HCT116 (cell line): ENCODE measurements at regions not wholly inside any gene's neighbourhood (a gene's known extent, or its start where the extent isn't known, plus 50 kb on each side); places are given as distances from the start of the nearest gene placed in this dataset.
"Not testable (repeated sequence)": the region's sequence is repeated elsewhere in the genome, so short reads cannot be mapped to it uniquely, and the experiment has no call there.

Experiments used
- ATAC-seq: fragments of 200-7000 bp; cut with Tn5 transposase; 2 replicates; pipeline ENCODE4 v1.9.1; 2020; ENCODE audit warnings: mild to moderate bottlenecking, moderate library complexity
- BruUV-seq: library from RNA; stranded (reverse); fragments of 400-500 nt; replicated peaks from 2 replicates; lab custom pipeline; 2021; lab: Mats Ljungman, UMichigan
- CTCF ChIA-PET: fragments of 300-600 bp; sonication (Branson Sonifier 250); formaldehyde crosslinking; loops from one replicate; lab custom pipeline; 2021; ENCODE audit warnings: antibody characterized with exemption; lab: Charles Lee
- POLR2A ChIA-PET: fragments of 300-600, 350-600 bp; sonication (Branson Sonifier 250); formaldehyde crosslinking; loops from one replicate; lab custom pipeline; 2021; ENCODE audit warnings: antibody characterized with exemption; lab: Charles Lee
- RAD21 ChIA-PET, 2 experiments: fragments of 300-600 bp; sonication (Branson Sonifier 250); formaldehyde crosslinking; loops; one replicate each; lab custom pipeline; 2023; ENCODE audit warnings: low total read pairs in 2 of 2; ENCODE audit not compliant: uncharacterized antibody in 2 of 2, unreplicated experiment in 2 of 2, low non-redundant PET in 1 of 2; lab: Charles Lee
- DNase-seq: peaks from one replicate; pipeline ENCODE4 v3.0.0-alpha.2; 2010; ENCODE audit warnings: low read depth, low spot score
- H2AFZ ChIP-seq: fragments of 200-600 bp; shearing (Covaris generic), sonication (generic); 2 replicates; pipeline ENCODE4 v1.6.1; 2017; ENCODE audit warnings: low read depth, mixed run types, mixed read lengths, antibody characterized with exemption, low read length; ENCODE audit not compliant: poor library complexity, severe bottlenecking
- H3K27ac ChIP-seq: 2 replicates; pipeline ENCODE4 v1.5.1; 2012; ENCODE audit warnings: low read depth, low read length
- H3K27me3 ChIP-seq: fragments of 200-600 bp; sonication (generic); 2 replicates; pipeline ENCODE4 v1.6.1; 2016; ENCODE audit warnings: mixed run types, low read length, mixed read lengths; ENCODE audit not compliant: insufficient read depth
- H3K36me3 ChIP-seq, 2 experiments: fragments of 200-500 bp in 1 of 2; fragments of 200-600 bp in 1 of 2; sonication (Bioruptor generic) in 1 of 2; sonication (generic) in 1 of 2; 2 replicates each; pipeline versions ENCODE4 v1.5.1 to v1.6.1; 2014 to 2016; ENCODE audit warnings: low read length in 2 of 2, inconsistent platforms in 1 of 2, mixed read lengths in 1 of 2, mixed run types in 1 of 2; ENCODE audit not compliant: insufficient read depth in 2 of 2, control insufficient read depth in 1 of 2
- H3K4me1 ChIP-seq, 2 experiments: fragments of 200-600 bp in 1 of 2; sonication (generic) in 1 of 2; 2 replicates each; pipeline versions ENCODE4 v1.5.1 to v1.6.1; 2012 to 2017; ENCODE audit warnings: low read length in 2 of 2, inconsistent platforms in 1 of 2, mild to moderate bottlenecking in 1 of 2, mixed read lengths in 1 of 2, mixed run types in 1 of 2, moderate library complexity in 1 of 2; ENCODE audit not compliant: insufficient read depth in 2 of 2, control insufficient read depth in 1 of 2
- H3K4me2 ChIP-seq: fragments of 200-600 bp; sonication (generic); 2 replicates; pipeline ENCODE4 v1.6.1; 2017; ENCODE audit warnings: mixed run types, low read length, mixed read lengths
- H3K4me3 ChIP-seq, 2 experiments: fragments of 200-600 bp in 1 of 2; sonication (generic) in 1 of 2; replicated peaks in 1 of 2; 2 replicates each; pipeline ENCODE4 v1.5.1; 2011 to 2016; ENCODE audit warnings: low read length in 2 of 2, control low read depth in 1 of 2, low read depth in 1 of 2, mild to moderate bottlenecking in 1 of 2, mixed read lengths in 1 of 2, mixed run types in 1 of 2
- H3K79me2 ChIP-seq: fragments of 200-600 bp; sonication (generic); 2 replicates; pipeline ENCODE4 v1.6.1; 2017; ENCODE audit warnings: mild to moderate bottlenecking, mixed run types, low read length, moderate library complexity, mixed read lengths; ENCODE audit not compliant: insufficient read depth
- H3K9ac ChIP-seq: fragments of 200-600 bp; sonication (generic); 2 replicates; pipeline ENCODE4 v1.6.1; 2016; ENCODE audit warnings: low read length, mixed read lengths
- H3K9me2 ChIP-seq: fragments of 200-600 bp; sonication (generic), shearing (Covaris generic); 2 replicates; pipeline ENCODE4 v1.6.1; 2017; ENCODE audit warnings: mixed run types, mild to moderate bottlenecking, moderate library complexity; ENCODE audit not compliant: insufficient read depth
- H3K9me3 ChIP-seq, 2 experiments: fragments of 200-500 bp in 1 of 2; fragments of 200-600 bp in 1 of 2; sonication (Bioruptor generic) in 1 of 2; sonication (generic) in 1 of 2; 2 replicates each; pipeline ENCODE4 v1.6.1; 2014 to 2017; ENCODE audit warnings: low read length in 2 of 2, mixed read lengths in 2 of 2, inconsistent platforms in 1 of 2, low read depth in 1 of 2, mild to moderate bottlenecking in 1 of 2, mixed run types in 1 of 2, moderate library complexity in 1 of 2; ENCODE audit not compliant: control insufficient read depth in 1 of 2, insufficient read depth in 1 of 2
- H4K20me1 ChIP-seq: fragments of 200-600 bp; sonication (generic), shearing (Covaris generic); 2 replicates; pipeline ENCODE4 v1.6.1; 2017; ENCODE audit warnings: mixed run types, mild to moderate bottlenecking, moderate library complexity; ENCODE audit not compliant: insufficient read depth
- CBX3 ChIP-seq: IDR thresholded peaks from 2 replicates; pipeline ENCODE4 v1.6.1; 2012; ENCODE audit warnings: low read depth
- EGR1 ChIP-seq: IDR thresholded peaks from 2 replicates; pipeline ENCODE4 v1.6.1; 2012; ENCODE audit warnings: low read depth
- EZH2phosphoT487 ChIP-seq: fragments of 200-600 bp; IDR thresholded peaks from 2 replicates; pipeline ENCODE4 v1.6.1; 2018; ENCODE audit warnings: antibody characterized with exemption, borderline replicate concordance
- MAX ChIP-seq: IDR thresholded peaks from 2 replicates; pipeline ENCODE4 v1.6.1; 2012
- POLR2A ChIP-seq: IDR thresholded peaks from 2 replicates; pipeline ENCODE4 v1.7.0; 2011; ENCODE audit warnings: borderline replicate concordance; ENCODE audit not compliant: insufficient read depth, insufficient read length; ENCODE audit errors: extremely low read depth
- POLR2AphosphoS5 ChIP-seq: IDR thresholded peaks from 2 replicates; pipeline ENCODE4 v1.6.1; 2011; ENCODE audit warnings: mild to moderate bottlenecking, low read depth, low read length, moderate library complexity
- RAD21 ChIP-seq: IDR thresholded peaks from 2 replicates; pipeline ENCODE4 v1.6.1; 2012; ENCODE audit warnings: low read depth, mild to moderate bottlenecking
- REST ChIP-seq: IDR thresholded peaks from 2 replicates; pipeline ENCODE4 v1.6.1; 2012; ENCODE audit warnings: low read depth
- SIN3A ChIP-seq: IDR thresholded peaks from 2 replicates; pipeline ENCODE4 v1.6.1; 2012; ENCODE audit warnings: low read depth
- SP1 ChIP-seq: IDR thresholded peaks from 2 replicates; pipeline ENCODE4 v1.6.1; 2012; ENCODE audit warnings: low read depth
- SRF ChIP-seq: IDR thresholded peaks from 2 replicates; pipeline ENCODE4 v1.6.1; 2012; ENCODE audit warnings: low read depth
- YY1 ChIP-seq: IDR thresholded peaks from 2 replicates; pipeline ENCODE4 v1.6.1; 2011; ENCODE audit warnings: low read length, low read depth, moderate library complexity, mild to moderate bottlenecking; ENCODE audit not compliant: insufficient replicate concordance; ENCODE audit errors: extremely low read depth
- ZBTB33 ChIP-seq: IDR thresholded peaks from 2 replicates; pipeline ENCODE4 v1.6.1; 2011; ENCODE audit warnings: mild to moderate bottlenecking, low read length, moderate library complexity; ENCODE audit not compliant: insufficient replicate concordance; ENCODE audit errors: extremely low read depth
- ZFX ChIP-seq: fragments of 450-650 bp; IDR thresholded peaks from 2 replicates; pipeline ENCODE4 v1.6.1; 2017
- ZNF274 ChIP-seq: fragments of 200-500 bp; sonication (Bioruptor generic); IDR thresholded peaks from 2 replicates; pipeline ENCODE4 v1.6.1; 2014; ENCODE audit warnings: mild to moderate bottlenecking, low read depth, low read length, inconsistent platforms
- intact Hi-C: fragments of 100-400 bp; cut with micrococcal nuclease; formaldehyde crosslinking; loops from 2 replicates; pipeline ENCODE4 v1.10.0; 2022

- Histone ChIP-seq H3K4me3 (no peak overlapping the region), H3K9me3 (no peaks in the 10 kb centered on the region), H3K9me2 (no peaks in the 10 kb centered on the region), H3K36me3 (no peaks in the 10 kb centered on the region), H3K27me3 (no peaks in the 10 kb centered on the region), H3K9ac (no peak overlapping the region), H3K27ac (no peak overlapping the region), H3K4me1 (peaks cover 0 to 4% of the 10 kb centered on the region in 2 experiments; a peak in 1 of 4 replicates), H2AFZ (no peak overlapping the region), H4K20me1 (no peaks in the 10 kb centered on the region), H3K79me2 (no peaks in the 10 kb centered on the region), H3K4me2 (no peak overlapping the region)
- POLR2A ChIA-PET: interaction anchor here (0.8 kb wide), 1 partner anchor 9 kb away, joined by 3 read pairs; no protein-coding TSS in a partner anchor
- CTCF ChIA-PET: no interaction called here
- intact Hi-C loops: no loop called here
- RAD21 ChIA-PET: no interaction called here
- BruUV-seq: no TSS peak
- TF ChIP-seq YY1 (no peak), CBX3 (no peak), REST (no peak), MAX (no peak), ZNF274 (no peak), SP1 (no peak), POLR2A (no peak), SRF (no peak), ZFX (no peak), RAD21 (no peak), ZBTB33 (no peak), EGR1 (no peak), EZH2phosphoT487 (no peak), POLR2AphosphoS5 (no peak), SIN3A (no peak)
- DNase-seq: no peak
- no peak for ATAC-seq
Measured at GRCh38 chr10:90079819-90080218, 378.4 kb downstream of the KIF20B start.

GRCh38 chr10:90086606-90087190 is 385.3 kb downstream of the KIF20B start:
- POLR2A ChIA-PET: not testable (repeated sequence)
- CTCF ChIA-PET: interaction anchor here (0.6 to 1.0 kb wide), 2 partner anchors 61 to 237 kb away, joined by 3 to 6 read pairs; no protein-coding TSS in a partner anchor

More at GRCh38 chr10:90086606-90087190, 385.3 kb downstream of the KIF20B start:
- Histone ChIP-seq H3K27ac (peak overlapping the region; percentile 88), H3K4me1 (peaks cover 46 to 51% of the 10 kb centered on the region in 2 experiments), H3K4me3 (0 out of 4 replicates have a peak overlapping the region, but pooled peaks of 1 of the 2 experiments have one; percentile 7), H3K4me2 (peak overlapping the region; percentile 66), H3K9ac (peak overlapping the region; percentile 39)
- intact Hi-C loops: loop anchor here (5.0 kb wide), 2 partner anchors 141 to 506 kb away; no protein-coding TSS in a partner anchor
- H2AFZ ChIP-seq, BruUV-seq, H3K79me2 ChIP-seq, H3K9me2 ChIP-seq, H3K9me3 ChIP-seq, H3K27me3 ChIP-seq, H3K36me3 ChIP-seq, H4K20me1 ChIP-seq, DNase-seq: not testable (repeated sequence)
- peak; percentile 45 for ATAC-seq
- RAD21 ChIA-PET: interaction anchor here (0.7 to 0.9 kb wide), 2 partner anchors 227 to 507 kb away, joined by 3 read pairs; no protein-coding TSS in a partner anchor
